ENCODE measurements at regions not wholly inside any gene's neighbourhood (a gene's known extent, or its start where the extent isn't known, plus 50 kb on each side); places are given as distances from the start of the nearest gene placed in this dataset.

- TF ChIP-seq CTCF (IDR thresholded peaks at IDR 0.05) (no peak), TAF1 (IDR thresholded peaks at IDR 0.05; ENCODE audit: borderline replicate concordance, low read depth, low read length) (no peak), FOXM1 (IDR thresholded peaks at IDR 0.05; ENCODE audit: low read depth) (no peak), MAX (IDR thresholded peaks at IDR 0.05; ENCODE audit: low read depth) (no peak), NFIC (IDR thresholded peaks at IDR 0.05; ENCODE audit: borderline replicate concordance) (no peak), RCOR1 (IDR thresholded peaks at IDR 0.05; ENCODE audit: low read length) (no peak), FOSL2 (IDR thresholded peaks at IDR 0.05; ENCODE audit: borderline replicate concordance, low read depth) (no peak), RFX5 (IDR thresholded peaks at IDR 0.05; ENCODE audit: low read length) (no peak), RXRA (IDR thresholded peaks at IDR 0.05; ENCODE audit: borderline replicate concordance, low read depth) (no peak), EP300 (IDR thresholded peaks at IDR 0.05; ENCODE audit: borderline replicate concordance in 1 of 2, low read depth in 1 of 2, low read length in 1 of 2) (no peak), POLR2AphosphoS5 (IDR thresholded peaks at IDR 0.05; ENCODE audit: low read depth, low read length) (no peak), JUND (IDR thresholded peaks at IDR 0.05) (no peak), USF2 (IDR thresholded peaks at IDR 0.05; ENCODE audit: borderline replicate concordance, low read depth, low read length) (no peak)
Measured at GRCh38 chr2:217158928-217159327, 299.1 kb upstream of the TNP1 start.
